CD4-positive, alpha-beta T cell (primary cell): ENCODE measurements at regions not wholly inside any gene's neighbourhood (a gene's known extent, or its start where the extent isn't known, plus 50 kb on each side); places are given as distances from the start of the nearest gene placed in this dataset.

Experiments
- ATAC-seq: fragments of 200-7000 bp; cut with Tn5 transposase; one replicate; pipeline ENCODE4 v1.10.0; 2022; ENCODE audit warnings: mild to moderate bottlenecking; ENCODE audit not compliant: poor library complexity
- CTCF ChIA-PET: fragments of 350-600 bp; sonication (Branson Sonifier 250); formaldehyde crosslinking; loops from one replicate; lab custom pipeline; 2021; ENCODE audit warnings: antibody characterized with exemption, inconsistent platforms; lab: Charles Lee
- POLR2A ChIA-PET: fragments of 350-600 bp; sonication (Branson Sonifier 250); formaldehyde crosslinking; loops from one replicate; lab custom pipeline; 2021; ENCODE audit warnings: antibody characterized with exemption, inconsistent platforms; lab: Charles Lee
- DNase-seq, 14 experiments: peaks; one replicate each; pipeline ENCODE4 v3.0.0-alpha.2; 2013 to 2020; ENCODE audit warnings: mixed read lengths in 2 of 14
- H3K27ac ChIP-seq, 2 donors: one replicate each; pipeline versions ENCODE4 v1.5.1 to v1.7.0; 2013; ENCODE audit warnings: low read length in 2 of 2, low read depth in 1 of 2, mild to moderate bottlenecking in 1 of 2
- H3K27me3 ChIP-seq, 2 experiments: 1 replicate in 1 of 2; 2 replicates in 1 of 2; pipeline versions ENCODE4 v1.6.1 to v1.7.0; 2013; ENCODE audit warnings: low read length in 2 of 2, control low read depth in 1 of 2, mild to moderate bottlenecking in 1 of 2, moderate library complexity in 1 of 2; ENCODE audit not compliant: insufficient read depth in 2 of 2, control insufficient read depth in 1 of 2
- H3K36me3 ChIP-seq: one replicate; pipeline ENCODE4 v1.6.1; 2013; ENCODE audit warnings: low read length, control low read depth; ENCODE audit not compliant: insufficient read depth
- H3K4me1 ChIP-seq: one replicate; pipeline ENCODE4 v1.6.1; 2013; ENCODE audit warnings: low read length, control low read depth; ENCODE audit not compliant: insufficient read depth
- H3K4me3 ChIP-seq: one replicate; pipeline ENCODE4 v1.5.1; 2013; ENCODE audit warnings: mild to moderate bottlenecking, low read length, moderate library complexity
- H3K9me3 ChIP-seq, 2 experiments: 1 replicate in 1 of 2; 2 replicates in 1 of 2; pipeline versions ENCODE4 v1.6.1 to v1.7.0; 2013; ENCODE audit warnings: low read length in 2 of 2, mild to moderate bottlenecking in 2 of 2, control low read depth in 1 of 2, moderate library complexity in 1 of 2; ENCODE audit not compliant: control insufficient read depth in 1 of 2, insufficient read depth in 1 of 2
- H3K27ac Mint-ChIP-seq: one replicate; pipeline ENCODE4 v1.8.0; 2020; ENCODE audit warnings: mixed read lengths
- H3K27me3 Mint-ChIP-seq: one replicate; pipeline ENCODE4 v1.8.0; 2021; ENCODE audit warnings: mixed read lengths
- H3K36me3 Mint-ChIP-seq: one replicate; pipeline ENCODE4 v1.8.0; 2021; ENCODE audit warnings: low read depth, mixed read lengths
- H3K4me1 Mint-ChIP-seq: one replicate; pipeline ENCODE4 v1.8.0; 2021; ENCODE audit warnings: low read depth, mixed read lengths
- H3K4me3 Mint-ChIP-seq: one replicate; pipeline ENCODE4 v1.8.0; 2020; ENCODE audit warnings: mild to moderate bottlenecking, mixed read lengths
- H3K9me3 Mint-ChIP-seq: one replicate; pipeline ENCODE4 v1.8.0; 2020; ENCODE audit warnings: mixed read lengths
- intact Hi-C, 2 experiments: fragments of 100-400 bp; cut with DNase I in 1 of 2; cut with micrococcal nuclease in 1 of 2; formaldehyde crosslinking; loops; one replicate each; pipeline versions ENCODE4 v1.15.1 to v1.9.0; 2023 to 2025; cut with DNase I, micrococcal nuclease
- TF ChIP-seq, protein P1 (sequence below): fragments of 200-600 bp; IDR thresholded peaks from one replicate; pipeline ENCODE4 v1.8.0; 2022; ENCODE audit warnings: antibody characterized with exemption, mild to moderate bottlenecking

DNA sequence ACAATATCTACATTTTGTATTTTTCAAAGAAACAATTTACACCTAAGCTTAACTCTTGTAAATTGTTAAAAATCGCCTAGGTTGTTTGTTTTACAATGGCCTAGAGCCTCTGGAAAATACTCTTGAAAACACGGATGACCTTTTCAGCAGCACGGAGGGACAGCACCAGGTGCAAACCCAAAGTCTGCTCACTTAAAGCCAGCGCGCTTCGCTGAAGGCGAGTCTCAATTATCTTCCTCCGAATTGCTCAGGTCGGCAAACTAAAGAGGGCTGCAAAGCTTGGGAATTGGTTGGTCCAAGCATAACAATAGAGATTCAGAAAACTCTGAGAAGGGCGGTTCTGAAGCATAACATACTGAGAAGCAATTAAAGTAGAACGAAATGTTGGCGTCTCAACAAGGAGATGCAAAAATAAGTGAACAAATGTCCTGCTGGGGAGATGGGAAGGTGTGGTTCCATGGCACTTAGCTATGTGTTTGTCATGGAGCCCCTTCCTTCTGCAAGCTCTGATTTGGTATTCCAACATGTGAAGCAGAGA, 139.9 kb upstream of the PITRM1 start:
- Histone ChIP-seq H3K4me1 (no peaks in the 10 kb centered on the region), H3K4me3 (no peak overlapping the region), H3K27me3 (peaks cover 0 to 24% of the 10 kb centered on the region in 2 experiments), H3K27ac (no peak overlapping the region), H3K36me3 (no peaks in the 10 kb centered on the region), H3K9me3 (peaks cover 0 to 4% of the 10 kb centered on the region in 2 experiments)
- ChIA-PET POLR2A (no interaction called here), CTCF (no interaction called here)
- Mint-ChIP-seq H3K27me3 (peaks cover 42% of the 10 kb centered on the region), H3K4me3 (no peak overlapping the region), H3K27ac (no peak overlapping the region), H3K36me3 (no peaks in the 10 kb centered on the region), H3K9me3 (no peaks in the 10 kb centered on the region), H3K4me1 (no peaks in the 10 kb centered on the region)
- intact Hi-C loops, result no loop called here
- DNase-seq (no peak), ATAC-seq (no peak)
- TF ChIP-seq, protein P1, sequence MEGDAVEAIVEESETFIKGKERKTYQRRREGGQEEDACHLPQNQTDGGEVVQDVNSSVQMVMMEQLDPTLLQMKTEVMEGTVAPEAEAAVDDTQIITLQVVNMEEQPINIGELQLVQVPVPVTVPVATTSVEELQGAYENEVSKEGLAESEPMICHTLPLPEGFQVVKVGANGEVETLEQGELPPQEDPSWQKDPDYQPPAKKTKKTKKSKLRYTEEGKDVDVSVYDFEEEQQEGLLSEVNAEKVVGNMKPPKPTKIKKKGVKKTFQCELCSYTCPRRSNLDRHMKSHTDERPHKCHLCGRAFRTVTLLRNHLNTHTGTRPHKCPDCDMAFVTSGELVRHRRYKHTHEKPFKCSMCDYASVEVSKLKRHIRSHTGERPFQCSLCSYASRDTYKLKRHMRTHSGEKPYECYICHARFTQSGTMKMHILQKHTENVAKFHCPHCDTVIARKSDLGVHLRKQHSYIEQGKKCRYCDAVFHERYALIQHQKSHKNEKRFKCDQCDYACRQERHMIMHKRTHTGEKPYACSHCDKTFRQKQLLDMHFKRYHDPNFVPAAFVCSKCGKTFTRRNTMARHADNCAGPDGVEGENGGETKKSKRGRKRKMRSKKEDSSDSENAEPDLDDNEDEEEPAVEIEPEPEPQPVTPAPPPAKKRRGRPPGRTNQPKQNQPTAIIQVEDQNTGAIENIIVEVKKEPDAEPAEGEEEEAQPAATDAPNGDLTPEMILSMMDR, result no peak

DNA sequence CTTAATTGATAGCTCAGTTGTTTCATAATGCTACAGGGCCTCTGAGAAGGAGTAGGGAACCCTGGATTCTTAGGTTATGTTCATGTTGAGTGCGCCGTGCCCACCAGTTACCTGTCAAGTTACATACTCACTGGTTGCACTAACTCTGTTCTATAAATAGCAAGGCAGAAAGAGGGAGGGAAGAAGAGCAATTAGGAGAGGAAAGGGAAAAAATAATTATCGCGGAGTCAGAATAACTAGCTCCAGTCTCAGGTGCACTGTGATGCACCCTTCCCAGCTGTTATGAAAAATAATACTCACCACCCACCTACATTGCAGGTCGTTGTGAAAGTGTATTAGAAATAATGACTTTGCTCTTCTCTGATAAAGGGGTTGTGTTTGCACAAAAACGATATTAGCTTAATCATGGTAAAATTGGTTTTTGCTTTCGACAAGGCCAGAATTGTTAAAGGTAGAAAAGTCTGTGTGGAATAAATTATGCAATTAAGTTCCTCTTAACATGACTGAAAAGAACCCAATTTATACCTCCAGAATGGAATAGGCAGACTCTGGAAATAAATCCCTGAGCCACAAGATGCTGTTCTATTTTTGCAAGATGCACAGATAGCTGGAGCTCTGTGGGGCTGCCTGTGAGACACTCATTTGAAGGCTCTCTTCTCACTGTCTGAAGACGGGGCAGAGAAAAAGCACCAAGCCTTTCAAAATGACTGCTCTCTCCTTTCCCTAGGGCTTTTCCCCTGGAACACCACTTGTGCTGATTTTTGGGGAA, 137.6 kb upstream of the PITRM1 start:
- no peak for ATAC-seq
- H3K4me1 ChIP-seq, result no peaks in the 10 kb centered on the region
- no peaks in the 10 kb centered on the region for H3K9me3 Mint-ChIP-seq
- no peak overlapping the region for H3K27ac Mint-ChIP-seq
- TF ChIP-seq, protein P1, result no peak
- H3K36me3 Mint-ChIP-seq, result no peaks in the 10 kb centered on the region
- ChIA-PET POLR2A (interaction anchor here (0.6 kb wide), 2 partner anchors 11 to 33 kb away, joined by 3 to 4 read pairs; no protein-coding TSS in a partner anchor), CTCF (interaction anchor here (0.7 kb wide), 1 partner anchor 587 kb away, joined by 3 read pairs; no protein-coding TSS in a partner anchor)
- no peak overlapping the region for H3K4me3 ChIP-seq
- intact Hi-C loops, result no loop called here
- peaks cover 40% of the 10 kb centered on the region for H3K27me3 Mint-ChIP-seq
- peaks cover 3 to 18% of the 10 kb centered on the region in 2 experiments for H3K27me3 ChIP-seq
- no peaks in the 10 kb centered on the region for H3K36me3 ChIP-seq
- DNase-seq, result no peak
- H3K27ac ChIP-seq, result no peak overlapping the region
- peaks cover 0 to 4% of the 10 kb centered on the region in 2 experiments for H3K9me3 ChIP-seq
- no peaks in the 10 kb centered on the region for H3K4me1 Mint-ChIP-seq
- H3K4me3 Mint-ChIP-seq, result no peak overlapping the region

DNA sequence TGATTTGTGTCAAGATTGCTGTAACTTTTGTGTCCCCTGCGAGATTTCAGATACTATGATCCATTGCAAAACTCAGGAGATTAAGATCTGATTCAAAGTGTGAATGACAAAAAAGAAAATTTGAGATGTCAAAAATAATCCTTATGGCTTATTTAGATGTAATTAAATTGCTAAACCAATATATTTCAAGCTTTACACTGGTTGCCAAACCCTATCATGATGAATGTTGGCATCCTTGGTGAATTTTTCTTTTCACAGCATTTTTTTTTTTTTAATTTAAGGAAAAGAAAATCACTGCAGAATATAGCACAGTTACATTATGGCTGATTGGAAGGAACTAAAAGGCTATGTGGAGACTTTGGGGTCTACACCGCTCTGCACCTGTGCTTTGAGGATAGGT, 133.5 kb upstream of the PITRM1 start:
- Mint-ChIP-seq H3K36me3 (no peaks in the 10 kb centered on the region), H3K4me1 (no peaks in the 10 kb centered on the region), H3K27me3 (peaks cover 26% of the 10 kb centered on the region), H3K4me3 (no peak overlapping the region), H3K9me3 (no peaks in the 10 kb centered on the region), H3K27ac (no peak overlapping the region)
- peaks cover 3% of the 10 kb centered on the region in 2 experiments for H3K27me3 ChIP-seq
- TF ChIP-seq, protein P1, result no peak
- ChIA-PET POLR2A (no interaction called here), CTCF (no interaction called here)
- intact Hi-C loops, result no loop called here
- no peak for DNase-seq
- H3K4me3 ChIP-seq, result no peak overlapping the region
- H3K27ac ChIP-seq, result no peak overlapping the region
- H3K36me3 ChIP-seq, result no peaks in the 10 kb centered on the region
- no peak for ATAC-seq
- H3K4me1 ChIP-seq, result no peaks in the 10 kb centered on the region
- peaks cover 0 to 4% of the 10 kb centered on the region in 2 experiments for H3K9me3 ChIP-seq
